ENCODE measurements at regions not wholly inside any gene's neighbourhood (a gene's known extent, or its start where the extent isn't known, plus 50 kb on each side); places are given as distances from the start of the nearest gene placed in this dataset.

DNA sequence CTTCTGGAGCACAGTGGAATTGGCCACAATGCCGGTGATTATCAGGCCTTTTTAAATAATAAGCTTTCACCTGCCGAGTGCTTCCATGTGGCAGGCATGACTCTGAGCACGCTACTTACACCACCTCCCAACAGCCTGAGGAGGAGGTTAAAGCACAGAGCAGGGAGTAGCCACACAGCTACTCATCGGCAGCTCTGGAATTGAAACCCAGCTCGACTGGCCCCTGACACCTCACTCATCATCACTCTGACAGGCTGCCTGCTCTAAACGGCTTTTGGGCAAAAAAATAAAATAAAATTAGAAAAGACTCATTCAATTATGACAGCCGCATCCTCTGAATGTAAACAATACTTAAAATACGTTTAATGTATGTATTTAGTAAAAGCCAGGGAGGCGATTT is 326.4 kb upstream of the NOCT start:
- DNase-seq (ENCODE audit: insufficient read length, low spot score, missing footprints) = no peak

DNA sequence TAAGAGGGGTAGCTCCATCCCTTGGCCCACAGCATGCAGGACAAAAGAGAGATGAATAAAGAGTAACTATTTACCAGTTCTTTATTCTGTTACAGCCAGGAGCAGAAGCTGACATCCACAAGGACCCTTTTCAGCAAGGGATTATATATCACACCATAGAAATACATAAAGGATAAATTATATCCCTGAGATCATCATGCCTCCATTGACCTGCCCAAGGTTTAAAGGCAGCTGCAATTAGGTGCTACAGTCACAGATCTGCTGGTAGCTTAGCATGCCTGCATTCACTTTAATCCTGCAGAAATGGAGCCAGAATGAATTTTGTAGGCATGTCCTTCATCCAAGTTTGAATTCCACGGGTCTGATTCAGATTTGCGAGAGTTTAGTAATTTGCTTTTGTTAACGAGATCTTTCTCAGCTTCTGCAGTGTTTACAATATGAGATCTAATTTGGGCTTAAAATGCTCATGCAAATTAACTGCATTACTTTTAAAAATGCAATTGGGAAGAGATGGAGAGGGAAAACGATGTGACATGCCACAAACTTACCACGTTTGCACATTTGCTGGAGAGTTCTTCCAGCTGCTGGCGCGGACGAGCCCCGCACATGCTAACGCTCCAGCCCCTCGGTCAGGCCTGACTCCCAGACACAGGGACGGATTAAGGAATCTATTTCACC is 327.0 kb upstream of the NOCT start:
- no peaks in the 10 kb centered on the region for H3K4me1 ChIP-seq (ENCODE audit: insufficient read depth, low read length)
- no peak for DNase-seq (ENCODE audit: insufficient read length, low spot score, missing footprints)
- no peaks in the 10 kb centered on the region for H3K9me3 ChIP-seq (ENCODE audit: low read depth, low read length)
- no peak overlapping the region for H3K4me3 ChIP-seq (ENCODE audit: insufficient read depth, low read length)
- H2AFZ ChIP-seq (ENCODE audit: low read length) = no peak overlapping the region
- peaks cover 26% of the 10 kb centered on the region for H3K27me3 ChIP-seq (ENCODE audit: insufficient read depth, low read length)
- no peak overlapping the region for H3K4me2 ChIP-seq (ENCODE audit: insufficient read depth, low read length)
- H3K79me2 ChIP-seq (ENCODE audit: insufficient read depth, low read length) = no peaks in the 10 kb centered on the region
- no peaks in the 10 kb centered on the region for H3K36me3 ChIP-seq (ENCODE audit: insufficient read depth, low read length)
- no peaks in the 10 kb centered on the region for H4K20me1 ChIP-seq (ENCODE audit: insufficient read depth, low read length)
- no peak for TF ChIP-seq CTCF (IDR thresholded peaks at IDR 0.05; ENCODE audit: extremely low read depth, low read depth, low read length)
- H3K27ac ChIP-seq (ENCODE audit: low read depth, low read length) = no peak overlapping the region

More for the DNA sequence above, 326.4 kb upstream of the NOCT start:
- H2AFZ ChIP-seq (ENCODE audit: low read length) = no peak overlapping the region
- no peaks in the 10 kb centered on the region for H4K20me1 ChIP-seq (ENCODE audit: insufficient read depth, low read length)
- peaks cover 26% of the 10 kb centered on the region for H3K27me3 ChIP-seq (ENCODE audit: insufficient read depth, low read length)
- no peak overlapping the region for H3K27ac ChIP-seq (ENCODE audit: low read depth, low read length)
- H3K9me3 ChIP-seq (ENCODE audit: low read depth, low read length) = no peaks in the 10 kb centered on the region
- TF ChIP-seq CTCF (IDR thresholded peaks at IDR 0.05; ENCODE audit: extremely low read depth, low read depth, low read length) = no peak
- no peaks in the 10 kb centered on the region for H3K4me1 ChIP-seq (ENCODE audit: insufficient read depth, low read length)
- no peaks in the 10 kb centered on the region for H3K36me3 ChIP-seq (ENCODE audit: insufficient read depth, low read length)
- H3K79me2 ChIP-seq (ENCODE audit: insufficient read depth, low read length) = no peaks in the 10 kb centered on the region
- H3K4me3 ChIP-seq (ENCODE audit: insufficient read depth, low read length) = no peak overlapping the region
- no peak overlapping the region for H3K4me2 ChIP-seq (ENCODE audit: insufficient read depth, low read length)

DNA sequence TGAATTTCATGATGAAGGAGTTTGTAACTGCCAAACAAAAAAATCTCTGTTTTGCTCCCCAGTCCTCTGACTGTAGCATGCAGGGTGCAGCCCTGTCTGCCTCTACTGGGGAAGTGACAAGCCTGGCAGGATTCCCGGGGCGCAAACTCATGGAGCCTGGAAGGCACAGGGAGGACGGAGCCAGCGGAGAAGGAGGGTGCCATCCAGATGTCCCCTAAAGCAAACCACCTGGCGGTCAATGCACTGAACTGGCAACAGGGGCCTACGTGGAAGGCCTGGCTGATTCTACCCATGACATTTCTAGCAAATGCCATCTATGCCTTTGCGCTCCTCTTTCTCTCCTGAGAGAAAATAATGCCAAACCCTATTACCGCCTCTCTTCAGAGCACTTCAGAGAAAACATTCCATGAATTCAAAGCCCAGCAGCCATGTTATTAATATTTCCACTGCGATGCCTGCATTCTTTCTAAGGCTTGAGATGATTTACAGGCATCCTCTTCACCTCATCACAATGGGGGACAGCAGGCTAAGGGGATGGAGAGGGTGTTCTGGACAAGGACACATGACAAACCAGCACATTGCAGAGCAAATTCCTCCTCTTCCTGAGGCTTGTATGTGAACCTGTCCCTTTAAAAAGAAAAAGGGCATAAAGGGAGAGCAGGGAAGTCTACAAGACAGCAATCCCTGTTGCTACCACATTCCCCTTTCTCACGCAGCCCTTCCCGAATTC is 329.3 kb upstream of the NOCT start:
- no peak for TF ChIP-seq CTCF (IDR thresholded peaks at IDR 0.05; ENCODE audit: extremely low read depth, low read depth, low read length)
- H3K4me2 ChIP-seq (ENCODE audit: insufficient read depth, low read length) = no peak overlapping the region
- no peak overlapping the region for H3K27ac ChIP-seq (ENCODE audit: low read depth, low read length)
- H3K79me2 ChIP-seq (ENCODE audit: insufficient read depth, low read length) = no peaks in the 10 kb centered on the region
- peaks cover 28% of the 10 kb centered on the region for H3K27me3 ChIP-seq (ENCODE audit: insufficient read depth, low read length)
- no peaks in the 10 kb centered on the region for H3K4me1 ChIP-seq (ENCODE audit: insufficient read depth, low read length)
- H3K36me3 ChIP-seq (ENCODE audit: insufficient read depth, low read length) = no peaks in the 10 kb centered on the region
- no peak overlapping the region for H2AFZ ChIP-seq (ENCODE audit: low read length)
- H3K9me3 ChIP-seq (ENCODE audit: low read depth, low read length) = no peaks in the 10 kb centered on the region
- no peak for DNase-seq (ENCODE audit: insufficient read length, low spot score, missing footprints)
- no peak overlapping the region for H3K4me3 ChIP-seq (ENCODE audit: insufficient read depth, low read length)
- no peaks in the 10 kb centered on the region for H4K20me1 ChIP-seq (ENCODE audit: insufficient read depth, low read length)

DNA sequence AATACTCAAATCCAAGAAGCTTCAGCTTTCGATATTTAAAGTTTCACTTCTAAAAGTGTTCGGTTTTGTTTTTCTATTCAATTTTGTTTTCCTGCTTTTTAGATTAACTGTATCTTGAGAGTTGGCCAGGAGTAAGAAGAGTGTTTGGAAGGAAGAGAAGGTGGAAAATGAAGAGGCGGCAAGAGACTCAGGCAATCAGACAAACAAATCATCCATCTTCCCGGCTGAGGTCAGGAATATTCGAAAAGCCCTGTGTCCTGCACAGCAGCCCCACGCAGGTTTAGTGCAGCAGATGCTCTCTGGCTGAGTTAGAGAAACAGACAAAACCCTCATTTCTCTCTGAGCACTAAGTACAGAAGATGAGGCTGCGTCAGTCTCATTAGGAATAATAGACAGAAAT is 330.3 kb upstream of the NOCT start:
- no peak for DNase-seq (ENCODE audit: insufficient read length, low spot score, missing footprints)
- Histone ChIP-seq H3K4me3 (ENCODE audit: insufficient read depth, low read length) (no peak overlapping the region), H2AFZ (ENCODE audit: low read length) (no peak overlapping the region)

More for the DNA sequence above, 330.3 kb upstream of the NOCT start:
- no peak overlapping the region for H3K4me2 ChIP-seq (ENCODE audit: insufficient read depth, low read length)
- no peaks in the 10 kb centered on the region for H3K9me3 ChIP-seq (ENCODE audit: low read depth, low read length)
- H3K4me1 ChIP-seq (ENCODE audit: insufficient read depth, low read length) = peaks cover 5% of the 10 kb centered on the region
- no peak for TF ChIP-seq CTCF (IDR thresholded peaks at IDR 0.05; ENCODE audit: extremely low read depth, low read depth, low read length)
- no peak overlapping the region for H3K27ac ChIP-seq (ENCODE audit: low read depth, low read length)
- peaks cover 24% of the 10 kb centered on the region for H3K27me3 ChIP-seq (ENCODE audit: insufficient read depth, low read length)
- H3K36me3 ChIP-seq (ENCODE audit: insufficient read depth, low read length) = no peaks in the 10 kb centered on the region
- no peaks in the 10 kb centered on the region for H3K79me2 ChIP-seq (ENCODE audit: insufficient read depth, low read length)
- no peaks in the 10 kb centered on the region for H4K20me1 ChIP-seq (ENCODE audit: insufficient read depth, low read length)
